Effector memory CD8-positive, alpha-beta T cell (primary cell): ENCODE measurements at regions not wholly inside any gene's neighbourhood (a gene's known extent, or its start where the extent isn't known, plus 50 kb on each side); places are given as distances from the start of the nearest gene placed in this dataset.
"Not testable (repeated sequence)": the region's sequence is repeated elsewhere in the genome, so short reads cannot be mapped to it uniquely, and the experiment has no call there.

Experiments used
- ATAC-seq: fragments of 150-1000 bp; cut with Tn5 transposase; replicated peaks from 2 replicates; pipeline ENCODE4 v1.10.0; 2021; ENCODE audit warnings: mild to moderate bottlenecking, moderate library complexity
- DNase-seq, 3 experiments: peaks; one replicate each; pipeline ENCODE4 v3.0.0; 2021
- H3K27ac Mint-ChIP-seq, 2 donors: one replicate each; pipeline ENCODE4 v1.8.0; 2022; ENCODE audit warnings: mild to moderate bottlenecking in 2 of 2, mixed read lengths in 2 of 2, moderate library complexity in 2 of 2
- H3K27me3 Mint-ChIP-seq, 2 donors: one replicate each; pipeline ENCODE4 v1.8.0; 2022; ENCODE audit warnings: mixed read lengths in 2 of 2
- H3K36me3 Mint-ChIP-seq: one replicate; pipeline ENCODE4 v1.8.0; 2022; ENCODE audit warnings: mild to moderate bottlenecking, moderate library complexity, mixed read lengths; ENCODE audit not compliant: insufficient read depth
- H3K4me1 Mint-ChIP-seq, 2 donors: one replicate each; pipeline ENCODE4 v1.8.0; 2022; ENCODE audit warnings: low read depth in 2 of 2, mixed read lengths in 2 of 2
- H3K4me3 Mint-ChIP-seq, 2 donors: one replicate each; pipeline ENCODE4 v1.8.0; 2022; ENCODE audit warnings: mild to moderate bottlenecking in 2 of 2, mixed read lengths in 2 of 2, moderate library complexity in 2 of 2
- H3K9me3 Mint-ChIP-seq, 2 donors: one replicate each; pipeline ENCODE4 v1.8.0; 2022; ENCODE audit warnings: mixed read lengths in 2 of 2

DNA sequence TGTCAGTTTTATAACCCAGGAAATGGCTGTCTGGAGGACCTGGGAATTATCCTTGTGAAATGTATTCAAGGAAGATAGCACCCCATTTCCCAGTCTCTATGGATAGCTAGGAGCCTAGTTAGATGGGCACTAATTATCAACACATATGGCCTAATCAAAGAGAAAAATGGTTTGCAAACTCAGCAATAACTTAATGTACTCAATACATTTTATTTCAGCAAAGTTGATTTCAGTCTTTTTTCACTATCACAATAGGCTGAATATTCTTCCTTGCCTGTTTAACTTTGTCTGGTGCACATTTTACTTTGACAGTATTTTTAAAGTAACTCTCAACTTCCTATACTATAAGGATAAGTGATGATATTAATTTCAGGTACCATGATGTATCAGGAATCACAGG is 756.3 kb downstream of the CCDC85A start:
- Mint-ChIP-seq H3K4me3 (no peak overlapping the region), H3K4me1 (no peaks in the 10 kb centered on the region), H3K9me3 (peaks cover 3 to 24% of the 10 kb centered on the region in 2 donors), H3K27me3 (no peaks in the 10 kb centered on the region), H3K27ac (no peak overlapping the region), H3K36me3 (peaks cover 2% of the 10 kb centered on the region)
- DNase-seq (no peak), ATAC-seq (no peak)

DNA sequence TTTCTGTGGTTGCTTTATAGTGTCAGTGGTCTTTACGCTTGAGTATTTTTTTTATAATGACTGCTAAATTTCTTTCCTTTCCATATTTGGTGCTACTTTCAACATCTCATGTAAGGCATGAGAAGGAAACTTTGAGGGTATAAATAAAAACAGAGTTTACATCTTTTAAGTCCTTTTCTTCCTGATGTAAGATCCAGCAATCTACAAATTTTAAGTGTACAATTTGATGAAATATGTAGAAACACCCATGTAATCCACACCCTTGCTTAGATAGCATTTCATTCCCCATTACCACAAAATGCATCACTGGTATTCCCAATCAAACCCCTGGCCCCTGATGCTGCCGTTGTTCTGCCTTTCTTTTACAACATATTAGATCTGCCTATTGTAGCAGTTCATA is 769.1 kb downstream of the CCDC85A start:
- Mint-ChIP-seq H3K27me3 (no peaks in the 10 kb centered on the region), H3K27ac (no peak overlapping the region), H3K36me3 (peaks cover 4% of the 10 kb centered on the region), H3K4me3 (no peak overlapping the region), H3K9me3 (peaks cover 14 to 16% of the 10 kb centered on the region in 2 donors), H3K4me1 (no peaks in the 10 kb centered on the region)
- ATAC-seq (no peak), DNase-seq (no peak)

DNA sequence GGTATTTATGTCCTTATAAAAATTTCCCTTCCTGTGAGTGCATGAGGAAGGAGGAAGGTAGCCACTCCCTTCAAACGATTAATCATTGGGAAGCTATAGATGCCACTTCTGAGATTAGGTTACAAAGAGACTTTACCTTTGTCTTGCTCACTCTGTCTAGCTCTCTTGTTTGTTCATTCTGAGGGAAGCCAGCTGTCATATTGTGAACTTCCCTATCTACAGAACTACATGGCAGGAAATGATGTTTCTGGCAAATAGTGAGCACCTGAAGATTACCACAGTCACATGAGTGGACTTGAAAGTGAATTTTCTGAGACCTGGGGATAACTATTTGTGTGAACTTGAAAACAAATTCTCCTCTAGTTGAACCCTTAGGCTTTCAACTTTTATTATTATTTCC is 776.8 kb downstream of the CCDC85A start:
- H3K4me3 Mint-ChIP-seq: no peak overlapping the region
- no peaks in the 10 kb centered on the region for H3K4me1 Mint-ChIP-seq
- DNase-seq: no peak
- H3K27ac Mint-ChIP-seq: no peak overlapping the region
- peaks cover 2 to 7% of the 10 kb centered on the region in 2 donors for H3K9me3 Mint-ChIP-seq
- ATAC-seq: no peak
- no peaks in the 10 kb centered on the region for H3K36me3 Mint-ChIP-seq
- no peaks in the 10 kb centered on the region for H3K27me3 Mint-ChIP-seq

DNA sequence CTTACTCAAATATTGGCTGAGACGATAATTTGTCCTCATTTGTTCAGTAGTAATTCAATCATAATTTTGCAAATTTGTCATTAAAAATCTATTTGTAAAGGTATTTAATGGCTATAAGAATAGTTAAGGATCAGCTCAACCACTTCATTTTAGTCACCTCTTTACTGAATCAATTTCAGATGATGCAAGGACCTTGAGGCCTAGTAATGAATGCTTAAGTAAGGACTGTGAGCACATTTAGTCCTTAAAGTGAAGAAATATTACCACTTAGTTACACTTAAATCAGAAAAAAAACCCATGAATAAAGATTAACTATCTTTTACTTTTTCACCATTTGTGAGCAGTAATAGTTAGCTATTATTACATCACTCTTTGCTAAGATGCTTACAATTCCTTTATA is 778.9 kb downstream of the CCDC85A start:
- DNase-seq: no peak
- Mint-ChIP-seq H3K4me1 (no peaks in the 10 kb centered on the region), H3K4me3 (no peak overlapping the region), H3K36me3 (no peaks in the 10 kb centered on the region), H3K27me3 (no peaks in the 10 kb centered on the region), H3K9me3 (peaks cover 0 to 2% of the 10 kb centered on the region in 2 donors), H3K27ac (no peak overlapping the region)
- no peak for ATAC-seq

DNA sequence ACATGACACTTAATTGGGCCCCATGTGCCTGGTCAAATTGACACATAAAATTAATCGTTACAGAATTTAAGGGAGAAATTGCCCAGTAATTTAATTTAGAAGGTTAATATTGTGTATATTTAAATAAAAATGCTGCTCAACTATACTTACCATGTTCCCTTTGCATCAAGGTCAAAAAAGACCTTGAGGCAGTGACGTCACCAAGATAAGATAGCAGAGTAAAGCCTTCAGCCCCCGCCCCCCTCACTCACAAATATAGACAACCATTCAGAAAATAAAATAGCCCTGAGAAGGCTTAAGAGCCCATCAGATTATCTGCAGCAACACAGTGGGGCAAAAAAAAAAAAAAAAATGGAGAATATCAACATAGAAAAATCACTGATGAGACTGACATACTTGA is 785.7 kb downstream of the CCDC85A start:
- Mint-ChIP-seq H3K27me3 (no peaks in the 10 kb centered on the region), H3K4me1 (no peaks in the 10 kb centered on the region), H3K36me3 (no peaks in the 10 kb centered on the region), H3K4me3 (no peak overlapping the region), H3K27ac (no peak overlapping the region), H3K9me3 (peaks cover 13 to 15% of the 10 kb centered on the region in 2 donors)
- DNase-seq: no peak
- no peak for ATAC-seq

DNA sequence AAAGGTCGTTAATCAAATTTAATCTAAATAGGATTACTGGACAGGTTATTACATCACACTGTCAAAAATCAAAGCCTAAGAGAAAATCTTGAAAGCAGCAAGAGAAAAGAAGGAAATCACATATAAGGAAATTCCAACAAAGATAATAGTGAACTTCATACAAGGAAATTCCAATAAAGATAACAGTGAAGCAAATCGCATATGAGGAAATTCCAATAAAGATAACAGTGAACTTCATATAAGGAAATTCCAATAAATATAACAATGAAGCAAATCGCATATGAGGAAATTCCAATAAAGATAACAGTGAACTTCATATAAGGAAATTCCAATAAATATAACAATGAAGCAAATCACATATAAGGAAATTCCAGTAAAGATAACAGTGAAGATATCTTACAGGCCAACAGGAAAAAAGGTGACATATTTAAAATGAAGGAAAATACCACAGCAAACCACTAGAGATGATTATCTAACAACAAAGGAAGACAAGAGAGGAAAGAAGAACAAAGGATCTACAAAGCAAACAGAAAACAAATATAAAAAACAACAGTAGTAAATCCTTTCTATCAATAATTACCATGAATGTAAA is 787.7 kb downstream of the CCDC85A start:
- Mint-ChIP-seq H3K27ac (no peak overlapping the region), H3K27me3 (no peaks in the 10 kb centered on the region), H3K4me3 (no peak overlapping the region), H3K4me1 (no peaks in the 10 kb centered on the region), H3K9me3 (peaks cover 13 to 15% of the 10 kb centered on the region in 2 donors), H3K36me3 (no peaks in the 10 kb centered on the region)
- ATAC-seq (no peak), DNase-seq (no peak)

DNA sequence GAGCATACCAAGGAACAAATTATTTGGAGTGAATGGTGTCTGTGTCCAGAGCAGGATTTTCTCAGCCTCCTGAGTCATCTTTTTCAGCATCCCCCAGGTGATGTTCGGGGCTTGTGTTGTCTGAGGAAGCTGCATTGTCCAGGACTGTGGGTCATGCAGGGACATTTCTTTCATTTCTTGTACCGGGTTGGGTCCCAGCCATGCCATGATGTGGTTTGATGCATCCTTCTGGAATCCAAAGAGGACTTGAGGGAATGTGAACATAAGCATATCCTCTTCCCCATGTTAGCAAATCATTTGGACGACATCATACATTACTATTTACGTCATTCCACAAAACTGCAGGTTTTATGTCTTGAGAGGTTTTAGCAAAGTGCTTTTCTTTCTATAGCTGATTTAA is 797.8 kb downstream of the CCDC85A start:
- H3K27me3 Mint-ChIP-seq: no peaks in the 10 kb centered on the region
- no peak overlapping the region for H3K4me3 Mint-ChIP-seq
- no peak overlapping the region for H3K27ac Mint-ChIP-seq
- ATAC-seq: no peak
- H3K4me1 Mint-ChIP-seq: no peaks in the 10 kb centered on the region
- DNase-seq: no peak
- H3K9me3 Mint-ChIP-seq: peaks cover 11 to 21% of the 10 kb centered on the region in 2 donors
- H3K36me3 Mint-ChIP-seq: no peaks in the 10 kb centered on the region

DNA sequence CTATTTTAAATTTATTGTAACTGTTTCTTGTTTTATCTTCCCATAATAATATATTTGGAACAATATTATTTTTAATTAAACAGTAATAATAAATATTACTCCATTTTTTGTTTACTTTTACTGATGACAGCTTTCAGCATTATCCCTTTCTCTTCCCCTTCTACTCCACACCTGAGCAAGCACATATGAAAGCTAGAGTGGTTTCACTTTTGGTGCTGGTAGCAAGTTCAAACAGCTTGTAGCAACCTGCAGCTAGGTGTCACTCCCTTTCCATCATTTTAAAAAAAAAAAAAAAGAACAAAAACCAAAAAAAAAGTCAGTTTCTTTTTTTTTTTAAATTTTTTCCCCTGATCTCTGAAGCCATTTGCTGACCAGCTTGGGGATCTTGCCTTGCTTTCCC is 801.8 kb downstream of the CCDC85A start:
- Mint-ChIP-seq H3K4me1 (no peaks in the 10 kb centered on the region), H3K27ac (no peak overlapping the region), H3K9me3 (peaks cover 8% of the 10 kb centered on the region in 2 donors), H3K4me3 (no peak overlapping the region), H3K27me3 (no peaks in the 10 kb centered on the region), H3K36me3 (no peaks in the 10 kb centered on the region)
- no peak for DNase-seq
- no peak for ATAC-seq

DNA sequence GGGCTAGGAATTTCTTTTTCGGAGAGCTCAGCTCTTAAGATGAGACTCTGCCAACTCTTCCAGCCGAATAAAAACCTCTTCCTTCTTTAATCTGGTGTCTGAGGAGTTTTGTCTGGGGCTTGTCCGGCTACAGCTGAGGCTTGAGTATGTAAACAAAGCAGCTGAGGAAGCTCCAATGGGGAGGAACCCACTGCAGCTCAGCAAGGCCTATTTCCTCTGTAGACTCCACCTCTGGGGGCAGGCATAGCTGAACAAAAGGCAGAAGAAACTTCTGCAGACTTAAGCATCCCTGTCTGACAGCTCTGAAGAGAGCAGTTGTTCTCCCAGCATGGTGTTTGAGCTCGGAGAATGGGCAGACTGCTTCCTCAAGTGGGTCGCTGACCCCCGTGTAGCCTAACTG is 838.7 kb downstream of the CCDC85A start:
- H3K4me3 Mint-ChIP-seq: no peak overlapping the region
- ATAC-seq (no peak), DNase-seq (no peak)
- no peak overlapping the region for H3K27ac Mint-ChIP-seq
- H3K9me3 Mint-ChIP-seq: peaks cover 10 to 14% of the 10 kb centered on the region in 2 donors
- no peaks in the 10 kb centered on the region for H3K4me1 Mint-ChIP-seq
- H3K36me3 Mint-ChIP-seq: no peaks in the 10 kb centered on the region
- no peaks in the 10 kb centered on the region for H3K27me3 Mint-ChIP-seq

DNA sequence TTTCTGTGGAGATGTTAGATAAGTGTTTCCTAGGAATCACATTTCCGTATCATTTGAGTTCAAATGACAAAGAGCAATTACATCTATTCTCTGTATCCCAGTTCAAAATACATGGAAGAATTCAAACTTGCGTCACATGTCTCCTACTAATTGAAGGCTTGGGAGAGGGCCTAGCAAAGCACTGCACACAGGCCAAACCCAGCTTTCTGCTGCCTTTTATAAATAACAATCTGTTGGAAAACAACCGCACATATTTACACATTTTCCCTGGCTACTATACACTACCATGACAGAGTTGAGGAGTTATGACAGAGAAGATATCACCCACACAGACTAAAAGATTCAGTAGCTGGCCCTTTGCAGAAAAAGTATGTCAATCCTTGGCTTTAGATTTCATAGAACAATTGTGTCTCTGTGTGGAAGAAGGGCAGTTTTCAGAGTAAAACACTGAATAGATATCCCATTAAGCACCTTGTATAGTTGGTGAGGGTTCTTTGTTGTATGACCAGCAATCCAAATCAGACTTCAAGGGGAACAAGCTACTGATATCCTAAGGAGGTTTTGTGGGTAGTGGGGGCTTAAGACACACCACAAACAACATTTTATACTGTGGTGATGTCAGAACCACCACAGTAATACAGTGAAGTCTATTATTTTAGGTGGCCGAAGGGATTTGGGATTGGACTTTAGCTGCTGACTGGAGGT is 861.3 kb downstream of the CCDC85A start:
- Mint-ChIP-seq H3K27me3 (no peaks in the 10 kb centered on the region), H3K4me3 (no peak overlapping the region), H3K9me3 (peaks cover 13% of the 10 kb centered on the region in 2 donors), H3K36me3 (no peaks in the 10 kb centered on the region), H3K4me1 (no peaks in the 10 kb centered on the region), H3K27ac (no peak overlapping the region)
- ATAC-seq (no peak), DNase-seq (no peak)

DNA sequence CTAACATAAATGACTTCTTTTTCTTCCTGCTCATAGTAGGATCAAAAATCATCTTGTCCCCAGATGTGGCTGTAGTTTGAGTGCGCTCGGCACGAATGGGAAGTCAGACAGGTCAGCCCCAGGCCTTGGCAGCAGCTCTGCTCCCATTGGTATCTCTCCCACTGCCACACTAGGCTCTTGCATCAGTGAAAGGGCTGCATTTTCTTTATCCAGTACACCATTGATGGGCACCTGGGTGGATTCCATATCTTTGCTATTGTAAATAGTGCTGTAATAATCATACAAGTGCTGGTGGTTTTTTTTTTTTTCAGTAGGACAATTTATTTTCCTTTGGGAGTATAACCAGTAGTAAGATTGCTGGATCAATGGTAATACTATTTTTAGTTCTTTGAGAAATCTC is 865.5 kb downstream of the CCDC85A start:
- no peak for ATAC-seq
- DNase-seq: no peak
- Mint-ChIP-seq H3K9me3 (peaks cover 7 to 13% of the 10 kb centered on the region in 2 donors), H3K36me3 (no peaks in the 10 kb centered on the region), H3K4me1 (no peaks in the 10 kb centered on the region), H3K4me3 (no peak overlapping the region), H3K27ac (no peak overlapping the region), H3K27me3 (no peaks in the 10 kb centered on the region)

DNA sequence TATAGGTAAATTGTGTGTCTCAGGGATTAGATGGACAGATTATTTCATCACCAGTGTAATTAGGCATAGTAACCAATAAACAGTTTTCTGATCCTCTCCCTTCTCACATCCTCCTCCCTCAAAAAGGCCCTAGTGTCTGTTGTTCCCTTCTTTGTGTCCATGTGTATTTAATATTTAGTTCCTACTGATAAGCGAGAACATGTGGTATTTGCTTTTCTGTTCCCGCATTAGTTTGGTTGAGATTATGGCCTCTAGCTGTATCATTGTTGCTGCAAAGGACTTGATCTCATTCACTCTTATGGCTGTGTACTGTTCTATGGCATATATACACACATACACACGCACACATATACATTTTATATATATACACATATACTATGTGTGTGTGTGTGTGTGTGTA is 866.2 kb downstream of the CCDC85A start:
- H3K27ac Mint-ChIP-seq: no peak overlapping the region
- ATAC-seq (no peak), DNase-seq (no peak)
- H3K9me3 Mint-ChIP-seq: peaks cover 7 to 13% of the 10 kb centered on the region in 2 donors
- H3K4me1 Mint-ChIP-seq: no peaks in the 10 kb centered on the region
- no peaks in the 10 kb centered on the region for H3K27me3 Mint-ChIP-seq
- no peak overlapping the region for H3K4me3 Mint-ChIP-seq
- no peaks in the 10 kb centered on the region for H3K36me3 Mint-ChIP-seq

DNA sequence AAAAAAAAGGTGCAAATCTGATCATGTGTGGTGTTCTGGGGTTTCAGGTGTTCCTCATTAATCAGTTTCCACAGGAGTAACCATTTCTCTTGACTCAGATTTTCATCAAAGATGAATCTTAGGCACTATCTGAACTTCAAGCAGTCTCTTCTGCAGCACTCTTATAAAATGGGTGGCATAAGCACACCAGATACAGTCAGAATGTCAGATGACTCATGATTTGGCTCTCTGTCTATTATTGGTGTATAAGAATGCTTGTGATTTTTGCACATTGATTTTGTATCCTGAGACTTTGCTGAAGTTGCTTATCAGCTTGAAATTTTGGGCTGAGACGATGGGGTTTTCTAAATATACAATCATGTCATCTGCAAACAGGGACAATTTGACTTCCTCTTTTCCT is 882.5 kb downstream of the CCDC85A start:
- H3K4me1 Mint-ChIP-seq, H3K4me3 Mint-ChIP-seq, H3K27ac Mint-ChIP-seq, H3K27me3 Mint-ChIP-seq, ATAC-seq, DNase-seq, H3K36me3 Mint-ChIP-seq: not testable (repeated sequence)
- H3K9me3 Mint-ChIP-seq: peaks cover 4 to 12% of the 10 kb centered on the region in 2 donors

DNA sequence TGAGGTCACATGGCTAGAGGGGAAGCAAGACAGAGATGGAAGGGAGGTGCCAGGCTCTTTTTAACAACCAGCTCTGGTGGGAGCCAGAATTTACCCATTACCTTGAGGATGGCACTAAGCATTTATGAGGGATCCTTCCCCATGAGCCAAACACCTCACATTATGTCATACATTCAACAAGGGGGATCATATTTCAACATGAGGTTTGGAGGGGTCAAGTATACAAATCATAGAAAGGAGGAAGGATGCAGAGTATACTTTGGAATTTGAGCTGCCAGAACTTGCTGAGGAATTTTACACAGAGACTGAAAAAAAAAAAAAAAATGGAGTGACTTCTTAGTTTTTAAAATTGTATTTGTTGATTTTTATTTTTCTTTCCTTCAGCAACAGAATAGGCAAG is 891.4 kb downstream of the CCDC85A start:
- Mint-ChIP-seq H3K27me3 (no peaks in the 10 kb centered on the region), H3K36me3 (no peaks in the 10 kb centered on the region), H3K27ac (no peak overlapping the region), H3K9me3 (peaks cover 17 to 21% of the 10 kb centered on the region in 2 donors), H3K4me1 (no peaks in the 10 kb centered on the region), H3K4me3 (no peak overlapping the region)
- no peak for ATAC-seq
- DNase-seq: no peak
